ENCODE measurements at regions not wholly inside any gene's neighbourhood (a gene's known extent, or its start where the extent isn't known, plus 50 kb on each side); places are given as distances from the start of the nearest gene placed in this dataset.

- TF ChIP-seq, protein P1, sequence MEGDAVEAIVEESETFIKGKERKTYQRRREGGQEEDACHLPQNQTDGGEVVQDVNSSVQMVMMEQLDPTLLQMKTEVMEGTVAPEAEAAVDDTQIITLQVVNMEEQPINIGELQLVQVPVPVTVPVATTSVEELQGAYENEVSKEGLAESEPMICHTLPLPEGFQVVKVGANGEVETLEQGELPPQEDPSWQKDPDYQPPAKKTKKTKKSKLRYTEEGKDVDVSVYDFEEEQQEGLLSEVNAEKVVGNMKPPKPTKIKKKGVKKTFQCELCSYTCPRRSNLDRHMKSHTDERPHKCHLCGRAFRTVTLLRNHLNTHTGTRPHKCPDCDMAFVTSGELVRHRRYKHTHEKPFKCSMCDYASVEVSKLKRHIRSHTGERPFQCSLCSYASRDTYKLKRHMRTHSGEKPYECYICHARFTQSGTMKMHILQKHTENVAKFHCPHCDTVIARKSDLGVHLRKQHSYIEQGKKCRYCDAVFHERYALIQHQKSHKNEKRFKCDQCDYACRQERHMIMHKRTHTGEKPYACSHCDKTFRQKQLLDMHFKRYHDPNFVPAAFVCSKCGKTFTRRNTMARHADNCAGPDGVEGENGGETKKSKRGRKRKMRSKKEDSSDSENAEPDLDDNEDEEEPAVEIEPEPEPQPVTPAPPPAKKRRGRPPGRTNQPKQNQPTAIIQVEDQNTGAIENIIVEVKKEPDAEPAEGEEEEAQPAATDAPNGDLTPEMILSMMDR (IDR thresholded peaks at IDR 0.05 in 2 of 3, conservative IDR thresholded peaks at IDR 0.05 in 1 of 3; ENCODE audit: borderline replicate concordance in 1 of 3, insufficient read depth in 1 of 3, low read depth in 2 of 3, low read length in 2 of 3) = no peak
- TF ChIP-seq POLR2A (IDR thresholded peaks at IDR 0.05; ENCODE audit: borderline replicate concordance, extremely low read depth, insufficient read depth, insufficient read length) (no peak), RAD21 (IDR thresholded peaks at IDR 0.05; ENCODE audit: low read depth) (no peak), POLR2AphosphoS5 (IDR thresholded peaks at IDR 0.05; ENCODE audit: low read depth, low read length) (no peak), EZH2 (IDR thresholded peaks at IDR 0.05) (no peak), CEBPB (IDR thresholded peaks at IDR 0.05; ENCODE audit: low read depth) (no peak), SRF (IDR thresholded peaks at IDR 0.05; ENCODE audit: low read depth) (no peak), FOSL1 (IDR thresholded peaks at IDR 0.05; ENCODE audit: low read depth) (no peak), EGR1 (IDR thresholded peaks at IDR 0.05; ENCODE audit: low read depth) (no peak), JUND (IDR thresholded peaks at IDR 0.05) (no peak), YY1 (IDR thresholded peaks at IDR 0.05; ENCODE audit: extremely low read depth, insufficient replicate concordance, low read depth, low read length) (no peak), CBX3 (IDR thresholded peaks at IDR 0.05; ENCODE audit: low read depth) (no peak)
Measured at GRCh38 chr10:128215733-128216132, 89.5 kb upstream of the MKI67 start.
